Ovary (tissue), 3 donors: ENCODE measurements at regions not wholly inside any gene's neighbourhood (a gene's known extent, or its start where the extent isn't known, plus 50 kb on each side); places are given as distances from the start of the nearest gene placed in this dataset.

Source experiments
- CTCF ChIP-seq, 3 donors: fragments of 450-650 bp in 2 of 3; fragments of 200-600 bp in 1 of 3; IDR thresholded peaks; one replicate each; pipeline versions ENCODE4 v1.5.1 to v1.8.0; 2016 to 2022; ENCODE audit warnings: antibody characterized with exemption in 3 of 3, mild to moderate bottlenecking in 1 of 3
- EP300 ChIP-seq: sonication (generic); formaldehyde crosslinking; IDR thresholded peaks from one replicate; pipeline ENCODE4 v1.6.1; 2017; ENCODE audit warnings: antibody characterized with exemption
- POLR2A ChIP-seq: fragments of 450-650 bp; IDR thresholded peaks from one replicate; pipeline ENCODE4 v1.6.1; 2017; ENCODE audit warnings: antibody characterized with exemption, mild to moderate bottlenecking, moderate library complexity
- donor health status: DM: no; HTN: no; CAD: no.

DNA sequence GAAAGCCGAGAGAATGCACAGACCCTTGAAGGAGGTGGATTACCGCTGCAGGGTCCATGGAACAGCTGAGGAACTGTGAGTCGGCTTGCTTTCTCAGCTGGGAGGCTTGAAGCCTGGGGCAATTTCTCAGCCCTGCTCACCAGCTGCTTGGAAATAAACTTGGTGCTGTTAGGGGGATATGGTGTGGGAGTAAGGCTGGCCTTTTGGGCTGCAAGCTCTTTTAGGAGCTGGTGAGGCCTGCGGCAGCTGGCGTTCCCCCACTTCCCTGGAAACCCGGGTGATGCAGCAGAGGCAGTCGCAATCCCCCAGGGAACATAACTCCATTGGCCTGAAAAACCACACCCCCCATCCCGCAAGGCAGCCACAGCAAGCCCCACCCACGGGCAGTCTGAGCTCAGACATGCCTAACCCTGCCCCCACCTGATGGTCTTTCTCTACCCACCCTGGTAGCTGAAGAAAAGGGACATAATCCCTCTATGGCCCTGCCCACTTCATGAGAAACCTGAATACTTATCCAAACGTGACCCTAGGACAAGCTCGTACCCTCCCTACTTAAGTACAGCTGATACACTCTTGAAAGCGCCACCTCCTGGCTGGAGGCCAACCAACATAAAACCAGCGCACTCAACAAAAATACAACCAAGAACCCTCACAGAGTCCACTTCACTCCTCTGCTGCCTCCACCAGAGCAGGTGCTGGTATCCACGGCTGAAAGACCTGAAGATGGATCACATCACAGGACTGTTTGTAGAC lies 1995.8 kb downstream of the NCAM2 start:
- TF ChIP-seq CTCF (IDR thresholded peaks at IDR 0.05), result no peak
- no peak for TF ChIP-seq EP300
- TF ChIP-seq POLR2A, result no peak
